ENCODE measurements at regions not wholly inside any gene's neighbourhood (a gene's known extent, or its start where the extent isn't known, plus 50 kb on each side); places are given as distances from the start of the nearest gene placed in this dataset.

DNA sequence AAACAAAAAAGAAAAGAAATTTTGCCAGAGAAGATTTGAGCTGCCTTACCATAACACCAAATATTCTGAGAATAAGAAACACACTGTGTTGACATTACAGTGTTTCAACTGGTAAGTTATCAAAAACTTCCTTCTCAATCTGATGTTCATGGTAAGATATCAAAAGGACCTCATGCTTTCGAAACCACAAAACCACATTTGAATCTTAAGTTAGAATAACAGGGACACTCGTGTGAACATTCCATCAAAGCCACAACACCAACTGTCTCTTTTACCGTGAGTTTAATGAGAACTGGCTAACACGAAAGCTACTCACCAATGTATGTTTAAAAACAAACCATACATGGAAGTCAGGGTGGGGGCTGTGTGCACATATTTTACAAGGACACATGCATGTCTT lies 73.0 kb upstream of the OPRM1 start:
- TF ChIP-seq, protein P1, sequence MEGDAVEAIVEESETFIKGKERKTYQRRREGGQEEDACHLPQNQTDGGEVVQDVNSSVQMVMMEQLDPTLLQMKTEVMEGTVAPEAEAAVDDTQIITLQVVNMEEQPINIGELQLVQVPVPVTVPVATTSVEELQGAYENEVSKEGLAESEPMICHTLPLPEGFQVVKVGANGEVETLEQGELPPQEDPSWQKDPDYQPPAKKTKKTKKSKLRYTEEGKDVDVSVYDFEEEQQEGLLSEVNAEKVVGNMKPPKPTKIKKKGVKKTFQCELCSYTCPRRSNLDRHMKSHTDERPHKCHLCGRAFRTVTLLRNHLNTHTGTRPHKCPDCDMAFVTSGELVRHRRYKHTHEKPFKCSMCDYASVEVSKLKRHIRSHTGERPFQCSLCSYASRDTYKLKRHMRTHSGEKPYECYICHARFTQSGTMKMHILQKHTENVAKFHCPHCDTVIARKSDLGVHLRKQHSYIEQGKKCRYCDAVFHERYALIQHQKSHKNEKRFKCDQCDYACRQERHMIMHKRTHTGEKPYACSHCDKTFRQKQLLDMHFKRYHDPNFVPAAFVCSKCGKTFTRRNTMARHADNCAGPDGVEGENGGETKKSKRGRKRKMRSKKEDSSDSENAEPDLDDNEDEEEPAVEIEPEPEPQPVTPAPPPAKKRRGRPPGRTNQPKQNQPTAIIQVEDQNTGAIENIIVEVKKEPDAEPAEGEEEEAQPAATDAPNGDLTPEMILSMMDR (conservative IDR thresholded peaks at IDR 0.05; ENCODE audit: low read depth, low read length), result no peak
- TF ChIP-seq, protein P2, sequence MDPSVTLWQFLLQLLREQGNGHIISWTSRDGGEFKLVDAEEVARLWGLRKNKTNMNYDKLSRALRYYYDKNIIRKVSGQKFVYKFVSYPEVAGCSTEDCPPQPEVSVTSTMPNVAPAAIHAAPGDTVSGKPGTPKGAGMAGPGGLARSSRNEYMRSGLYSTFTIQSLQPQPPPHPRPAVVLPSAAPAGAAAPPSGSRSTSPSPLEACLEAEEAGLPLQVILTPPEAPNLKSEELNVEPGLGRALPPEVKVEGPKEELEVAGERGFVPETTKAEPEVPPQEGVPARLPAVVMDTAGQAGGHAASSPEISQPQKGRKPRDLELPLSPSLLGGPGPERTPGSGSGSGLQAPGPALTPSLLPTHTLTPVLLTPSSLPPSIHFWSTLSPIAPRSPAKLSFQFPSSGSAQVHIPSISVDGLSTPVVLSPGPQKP (IDR thresholded peaks at IDR 0.05; ENCODE audit: borderline replicate concordance, low read depth, low read length), result no peak
- TF ChIP-seq RFX5 (IDR thresholded peaks at IDR 0.05; ENCODE audit: low read depth, low read length) (no peak), POLR2A (IDR thresholded peaks at IDR 0.05; ENCODE audit: low read depth, low read length) (no peak), USF2 (IDR thresholded peaks at IDR 0.05; ENCODE audit: low read depth, low read length) (no peak), RAD21 (IDR thresholded peaks at IDR 0.05; ENCODE audit: low read length) (no peak), FOS (IDR thresholded peaks at IDR 0.05; ENCODE audit: low read depth, low read length) (no peak)
